HEK293 (cell line): ENCODE measurements at regions not wholly inside any gene's neighbourhood (a gene's known extent, or its start where the extent isn't known, plus 50 kb on each side); places are given as distances from the start of the nearest gene placed in this dataset.

ENCODE experiments used
- CTCF ChIA-PET: fragments of 350-600 bp; formaldehyde crosslinking; extraction: SDS; loops from one replicate; lab custom pipeline; 2021; ENCODE audit warnings: antibody characterized with exemption; lab: Yijun Ruan, JAX
- POLR2A ChIA-PET: fragments of 300-600 bp; formaldehyde crosslinking; extraction: SDS; loops from one replicate; lab custom pipeline; 2020; ENCODE audit warnings: antibody characterized with exemption, inconsistent platforms; lab: Yijun Ruan, JAX
- H3K27ac ChIP-seq: fragments of 200-500 bp; sonication (Bioruptor generic); 2 replicates; pipeline ENCODE4 v1.5.1; 2014; ENCODE audit warnings: low read depth, low read length, control low read depth, inconsistent platforms; ENCODE audit errors: extremely low read depth
- H3K36me3 ChIP-seq, 2 experiments: fragments of 200-500 bp in 1 of 2; sonication (Bioruptor generic) in 1 of 2; 1 replicate in 1 of 2; 2 replicates in 1 of 2; pipeline ENCODE4 v1.5.1; 2014 to 2017; ENCODE audit warnings: inconsistent platforms in 2 of 2, low read length in 2 of 2; ENCODE audit not compliant: control insufficient read depth in 2 of 2, insufficient read depth in 1 of 2
- H3K4me1 ChIP-seq: fragments of 200-500 bp; sonication (Bioruptor generic); 2 replicates; pipeline ENCODE4 v1.5.1; 2014; ENCODE audit warnings: mild to moderate bottlenecking, low read length, inconsistent platforms; ENCODE audit not compliant: control insufficient read depth, insufficient read depth
- H3K4me3 ChIP-seq: 2 replicates; pipeline ENCODE4 v1.5.1; 2011; ENCODE audit warnings: low read depth, mild to moderate bottlenecking, control low read depth, low read length, moderate library complexity
- H3K9me3 ChIP-seq: fragments of 200-500 bp; sonication (Bioruptor generic); 2 replicates; pipeline ENCODE4 v1.5.1; 2014; ENCODE audit warnings: low read depth, low read length, inconsistent platforms; ENCODE audit not compliant: control insufficient read depth, insufficient read depth
- GLI2 ChIP-seq: fragments of 450-650 bp; formaldehyde crosslinking; IDR thresholded peaks from 2 replicates; pipeline ENCODE4; 2017; ENCODE audit warnings: missing biosample characterization, missing genetic modification characterization, low read depth, borderline replicate concordance
- HOXC10 ChIP-seq: sonication (generic); formaldehyde crosslinking; IDR thresholded peaks from 2 replicates; pipeline ENCODE4 v1.8.1; 2023; ENCODE audit warnings: mild to moderate bottlenecking, missing genetic modification reagents
- IKZF3 ChIP-seq: fragments of 450-650 bp; IDR thresholded peaks from 2 replicates; pipeline ENCODE4 v1.5.0; 2018; ENCODE audit warnings: missing biosample characterization, mild to moderate bottlenecking, missing genetic modification characterization, moderate library complexity
- TRIM28 ChIP-seq: IDR thresholded peaks from 2 replicates; pipeline ENCODE4 v1.6.1; 2011; ENCODE audit warnings: low read length, control low read depth, borderline replicate concordance
- ZBTB17 ChIP-seq: fragments of 450-650 bp; formaldehyde crosslinking; IDR thresholded peaks from 2 replicates; pipeline ENCODE4 v1.5.1; 2016; ENCODE audit warnings: missing biosample characterization, missing genetic modification characterization
- ZBTB21 ChIP-seq: fragments of 450-650 bp; formaldehyde crosslinking; IDR thresholded peaks from 2 replicates; pipeline ENCODE4 v1.5.1; 2017; ENCODE audit warnings: missing biosample characterization, missing genetic modification characterization
- ZFP41 ChIP-seq: fragments of 450-650 bp; formaldehyde crosslinking; IDR thresholded peaks from 2 replicates; pipeline ENCODE4 v1.5.1; 2016; ENCODE audit warnings: missing biosample characterization, missing genetic modification characterization, borderline replicate concordance
- ZNF10 ChIP-seq: fragments of 450-650 bp; formaldehyde crosslinking; IDR thresholded peaks from 2 replicates; pipeline ENCODE4 v1.5.1; 2017; ENCODE audit warnings: missing biosample characterization, missing genetic modification characterization
- ZNF133 ChIP-seq: fragments of 450-650 bp; formaldehyde crosslinking; IDR thresholded peaks from 2 replicates; pipeline ENCODE4 v1.5.1; 2016; ENCODE audit warnings: missing biosample characterization, missing genetic modification characterization
- ZNF157 ChIP-seq: fragments of 450-650 bp; formaldehyde crosslinking; IDR thresholded peaks from 2 replicates; pipeline ENCODE4 v1.5.1; 2016; ENCODE audit warnings: missing biosample characterization, missing genetic modification characterization
- ZNF174 ChIP-seq: fragments of 450-650 bp; formaldehyde crosslinking; IDR thresholded peaks from 2 replicates; pipeline ENCODE4 v1.5.0; 2017; ENCODE audit warnings: missing biosample characterization, mild to moderate bottlenecking, missing genetic modification characterization
- ZNF292 ChIP-seq: fragments of 450-650 bp; formaldehyde crosslinking; IDR thresholded peaks from 2 replicates; pipeline ENCODE4 v1.5.1; 2016; ENCODE audit warnings: low read depth, missing biosample characterization, missing genetic modification characterization, borderline replicate concordance
- ZNF324 ChIP-seq: fragments of 450-650 bp; formaldehyde crosslinking; IDR thresholded peaks from 2 replicates; pipeline ENCODE4 v1.5.1; 2016; ENCODE audit warnings: missing biosample characterization, missing genetic modification characterization
- ZNF366 ChIP-seq: fragments of 450-650 bp; formaldehyde crosslinking; conservative IDR thresholded peaks from 2 replicates; pipeline ENCODE4 v1.5.1; 2016; ENCODE audit warnings: missing biosample characterization, missing genetic modification characterization
- ZNF37A ChIP-seq: fragments of 450-650 bp; IDR thresholded peaks from 2 replicates; pipeline ENCODE4 v1.5.1; 2018; ENCODE audit warnings: missing biosample characterization, missing genetic modification characterization
- ZNF416 ChIP-seq: fragments of 450-650 bp; formaldehyde crosslinking; IDR thresholded peaks from 2 replicates; pipeline ENCODE4 v1.5.1; 2016; ENCODE audit warnings: missing biosample characterization, missing genetic modification characterization
- ZNF561 ChIP-seq: fragments of 450-650 bp; IDR thresholded peaks from 2 replicates; pipeline ENCODE4 v1.5.1; 2018; ENCODE audit warnings: missing biosample characterization, missing genetic modification characterization, borderline replicate concordance
- ZNF585B ChIP-seq: fragments of 450-650 bp; formaldehyde crosslinking; IDR thresholded peaks from 2 replicates; pipeline ENCODE4 v1.5.1; 2016; ENCODE audit warnings: missing biosample characterization, missing genetic modification characterization
- ZNF610 ChIP-seq: fragments of 450-650 bp; formaldehyde crosslinking; IDR thresholded peaks from 2 replicates; pipeline ENCODE4 v1.5.1; 2016; ENCODE audit warnings: missing biosample characterization, missing genetic modification characterization, borderline replicate concordance
- ZNF623 ChIP-seq: fragments of 450-650 bp; formaldehyde crosslinking; IDR thresholded peaks from 2 replicates; pipeline ENCODE4 v1.5.1; 2016; ENCODE audit warnings: missing biosample characterization, missing genetic modification characterization
- ZNF624 ChIP-seq: fragments of 450-650 bp; formaldehyde crosslinking; IDR thresholded peaks from 2 replicates; pipeline ENCODE4 v1.5.1; 2017; ENCODE audit warnings: missing biosample characterization, missing genetic modification characterization
- ZNF654 ChIP-seq: fragments of 450-650 bp; formaldehyde crosslinking; IDR thresholded peaks from 2 replicates; pipeline ENCODE4 v1.5.1; 2016; ENCODE audit warnings: low read depth, missing biosample characterization, missing genetic modification characterization
- ZSCAN30 ChIP-seq: fragments of 450-650 bp; IDR thresholded peaks from 2 replicates; pipeline ENCODE4 v1.5.1; 2018; ENCODE audit warnings: missing biosample characterization, mild to moderate bottlenecking, missing genetic modification characterization, moderate library complexity
- TF ChIP-seq, protein P1 (sequence below): fragments of 450-650 bp; formaldehyde crosslinking; optimal IDR thresholded peaks from 2 replicates; pipeline ENCODE3; 2016; ENCODE audit warnings: missing biosample characterization, mild to moderate bottlenecking, missing genetic modification characterization
- TF ChIP-seq, protein P2 (sequence below): fragments of 450-650 bp; formaldehyde crosslinking; IDR thresholded peaks from 2 replicates; pipeline ENCODE4 v1.5.1; 2016; ENCODE audit warnings: missing biosample characterization, missing genetic modification characterization
- TF ChIP-seq, protein P3 (sequence below): fragments of 450-650 bp; formaldehyde crosslinking; IDR thresholded peaks from 2 replicates; pipeline ENCODE4 v1.5.1; 2017; ENCODE audit warnings: missing biosample characterization, missing genetic modification characterization
- TF ChIP-seq, protein P4 (sequence below): fragments of 450-650 bp; formaldehyde crosslinking; IDR thresholded peaks from 2 replicates; pipeline ENCODE4 v1.5.1; 2016; ENCODE audit warnings: missing biosample characterization, missing genetic modification characterization

DNA sequence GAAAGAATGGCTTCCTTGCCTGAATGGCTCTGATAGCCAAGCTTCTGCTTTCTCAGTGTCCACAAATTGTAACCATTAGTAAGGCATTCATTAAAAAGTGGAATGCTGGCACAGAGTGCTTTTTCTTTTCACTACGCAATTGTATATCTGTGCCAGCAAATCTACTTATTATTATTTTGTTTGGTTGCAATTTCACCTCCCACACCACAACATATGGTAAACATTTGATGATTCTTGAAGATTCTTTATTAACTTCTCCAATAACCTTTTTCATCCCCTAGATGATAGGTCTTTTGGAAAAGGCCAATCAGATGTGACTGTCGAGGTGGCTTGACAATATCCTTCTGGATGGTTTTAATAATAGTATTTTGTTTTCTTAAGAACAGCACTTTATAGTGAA lies 234.1 kb downstream of the TMEM38B start (continued):
- no peak for TF ChIP-seq ZNF292 (tag by site-specific recombination)
- TF ChIP-seq ZNF624 = no peak
- TF ChIP-seq ZNF416 (tag by site-specific recombination) = no peak
- TF ChIP-seq TRIM28 = no peak
- TF ChIP-seq ZNF10 = no peak
- TF ChIP-seq, protein P1, sequence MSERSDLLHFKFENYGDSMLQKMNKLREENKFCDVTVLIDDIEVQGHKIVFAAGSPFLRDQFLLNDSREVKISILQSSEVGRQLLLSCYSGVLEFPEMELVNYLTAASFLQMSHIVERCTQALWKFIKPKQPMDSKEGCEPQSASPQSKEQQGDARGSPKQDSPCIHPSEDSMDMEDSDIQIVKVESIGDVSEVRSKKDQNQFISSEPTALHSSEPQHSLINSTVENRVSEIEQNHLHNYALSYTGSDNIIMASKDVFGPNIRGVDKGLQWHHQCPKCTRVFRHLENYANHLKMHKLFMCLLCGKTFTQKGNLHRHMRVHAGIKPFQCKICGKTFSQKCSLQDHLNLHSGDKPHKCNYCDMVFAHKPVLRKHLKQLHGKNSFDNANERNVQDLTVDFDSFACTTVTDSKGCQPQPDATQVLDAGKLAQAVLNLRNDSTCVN (tag by site-specific recombination) = no peak
- TF ChIP-seq ZFP41 (tag by site-specific recombination) = no peak
- TF ChIP-seq IKZF3 = no peak
- no peak for TF ChIP-seq ZNF324 (tag by site-specific recombination)

DNA sequence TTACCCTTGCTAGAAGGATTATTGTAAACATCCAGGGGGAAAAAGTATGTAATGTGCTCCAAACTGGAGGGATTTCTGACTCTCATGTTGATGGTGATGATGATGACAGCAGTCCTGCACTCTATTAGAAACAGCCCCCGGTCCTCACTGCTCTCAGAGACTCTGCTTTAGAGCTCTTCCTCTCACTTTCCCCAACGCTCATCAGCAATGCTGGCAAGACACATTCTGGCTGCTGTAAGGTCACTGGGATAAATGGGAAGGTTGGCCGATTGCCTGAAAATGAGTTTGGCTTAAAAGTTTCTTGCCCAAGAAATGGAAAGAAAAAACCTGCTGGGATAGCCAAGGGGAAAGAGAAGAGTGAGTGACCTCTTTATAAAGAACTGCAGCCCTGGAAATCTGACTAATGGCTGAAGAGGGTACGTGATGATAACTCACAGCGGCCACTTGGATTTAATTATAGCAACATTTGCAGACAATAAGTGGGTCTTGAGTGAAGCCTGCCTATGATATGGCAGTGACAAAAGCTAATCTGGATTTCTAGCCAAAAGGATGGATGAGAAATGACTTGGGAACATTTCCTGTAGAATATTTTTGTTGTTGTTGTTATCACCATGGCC lies 235.8 kb downstream of the TMEM38B start:
- H3K27ac ChIP-seq = no peak overlapping the region
- CTCF ChIA-PET = no interaction called here
- no peaks in the 10 kb centered on the region for H3K9me3 ChIP-seq
- H3K36me3 ChIP-seq = no peaks in the 10 kb centered on the region
- no peaks in the 10 kb centered on the region for H3K4me1 ChIP-seq
- POLR2A ChIA-PET = no interaction called here
- TF ChIP-seq ZNF623 (tag by site-specific recombination) (no peak), ZNF654 (tag by site-specific recombination) (no peak)
- H3K4me3 ChIP-seq = no peak overlapping the region

DNA sequence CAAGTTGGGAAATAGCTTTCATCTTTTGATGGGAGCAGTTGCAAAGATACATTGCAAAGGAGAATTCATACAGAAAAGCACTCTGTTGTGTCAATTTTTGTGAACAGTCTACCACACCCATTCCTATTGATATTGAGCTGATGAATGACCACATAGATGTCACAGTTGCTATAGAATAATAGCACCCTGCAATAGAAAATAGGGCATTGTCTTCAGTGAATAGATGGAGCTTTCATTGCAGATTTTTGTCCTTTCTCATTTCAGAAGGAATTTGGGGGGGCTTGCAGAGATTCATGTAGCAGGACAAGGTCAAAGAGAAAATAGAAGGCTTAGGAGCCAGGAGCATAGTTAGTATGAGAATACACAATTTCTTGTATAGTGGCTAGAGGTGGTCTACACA lies 237.9 kb downstream of the TMEM38B start:
- Histone ChIP-seq H3K9me3 (no peaks in the 10 kb centered on the region), H3K27ac (no peak overlapping the region), H3K36me3 (no peaks in the 10 kb centered on the region), H3K4me1 (no peaks in the 10 kb centered on the region), H3K4me3 (no peak overlapping the region)
- POLR2A ChIA-PET = no interaction called here
- CTCF ChIA-PET = interaction anchor here (0.8 kb wide), 1 partner anchor 10 kb away, joined by 3 read pairs; no protein-coding TSS in a partner anchor
- TF ChIP-seq, protein P2, sequence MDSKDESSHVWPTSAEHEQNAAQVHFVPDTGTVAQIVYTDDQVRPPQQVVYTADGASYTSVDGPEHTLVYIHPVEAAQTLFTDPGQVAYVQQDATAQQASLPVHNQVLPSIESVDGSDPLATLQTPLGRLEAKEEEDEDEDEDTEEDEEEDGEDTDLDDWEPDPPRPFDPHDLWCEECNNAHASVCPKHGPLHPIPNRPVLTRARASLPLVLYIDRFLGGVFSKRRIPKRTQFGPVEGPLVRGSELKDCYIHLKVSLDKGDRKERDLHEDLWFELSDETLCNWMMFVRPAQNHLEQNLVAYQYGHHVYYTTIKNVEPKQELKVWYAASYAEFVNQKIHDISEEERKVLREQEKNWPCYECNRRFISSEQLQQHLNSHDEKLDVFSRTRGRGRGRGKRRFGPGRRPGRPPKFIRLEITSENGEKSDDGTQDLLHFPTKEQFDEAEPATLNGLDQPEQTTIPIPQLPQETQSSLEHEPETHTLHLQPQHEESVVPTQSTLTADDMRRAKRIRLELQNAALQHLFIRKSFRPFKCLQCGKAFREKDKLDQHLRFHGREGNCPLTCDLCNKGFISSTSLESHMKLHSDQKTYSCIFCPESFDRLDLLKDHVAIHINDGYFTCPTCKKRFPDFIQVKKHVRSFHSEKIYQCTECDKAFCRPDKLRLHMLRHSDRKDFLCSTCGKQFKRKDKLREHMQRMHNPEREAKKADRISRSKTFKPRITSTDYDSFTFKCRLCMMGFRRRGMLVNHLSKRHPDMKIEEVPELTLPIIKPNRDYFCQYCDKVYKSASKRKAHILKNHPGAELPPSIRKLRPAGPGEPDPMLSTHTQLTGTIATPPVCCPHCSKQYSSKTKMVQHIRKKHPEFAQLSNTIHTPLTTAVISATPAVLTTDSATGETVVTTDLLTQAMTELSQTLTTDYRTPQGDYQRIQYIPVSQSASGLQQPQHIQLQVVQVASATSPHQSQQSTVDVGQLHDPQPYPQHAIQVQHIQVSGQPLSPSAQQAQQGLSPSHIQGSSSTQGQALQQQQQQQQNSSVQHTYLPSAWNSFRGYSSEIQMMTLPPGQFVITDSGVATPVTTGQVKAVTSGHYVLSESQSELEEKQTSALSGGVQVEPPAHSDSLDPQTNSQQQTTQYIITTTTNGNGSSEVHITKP (tag by site-specific recombination) = no peak
- no peak for TF ChIP-seq ZNF174 (tag by site-specific recombination)
- TF ChIP-seq, protein P3, sequence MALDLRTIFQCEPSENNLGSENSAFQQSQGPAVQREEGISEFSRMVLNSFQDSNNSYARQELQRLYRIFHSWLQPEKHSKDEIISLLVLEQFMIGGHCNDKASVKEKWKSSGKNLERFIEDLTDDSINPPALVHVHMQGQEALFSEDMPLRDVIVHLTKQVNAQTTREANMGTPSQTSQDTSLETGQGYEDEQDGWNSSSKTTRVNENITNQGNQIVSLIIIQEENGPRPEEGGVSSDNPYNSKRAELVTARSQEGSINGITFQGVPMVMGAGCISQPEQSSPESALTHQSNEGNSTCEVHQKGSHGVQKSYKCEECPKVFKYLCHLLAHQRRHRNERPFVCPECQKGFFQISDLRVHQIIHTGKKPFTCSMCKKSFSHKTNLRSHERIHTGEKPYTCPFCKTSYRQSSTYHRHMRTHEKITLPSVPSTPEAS (tag by site-specific recombination) = no peak
- no peak for TF ChIP-seq ZNF133 (tag by site-specific recombination)
- TF ChIP-seq ZNF157 (tag by site-specific recombination) = no peak
- no peak for TF ChIP-seq ZNF610 (tag by site-specific recombination)
- TF ChIP-seq ZNF561 (tag by site-specific recombination) = no peak
- no peak for TF ChIP-seq ZBTB21
- TF ChIP-seq ZNF585B = no peak
- TF ChIP-seq HOXC10 (CRISPR knock-in tag) = no peak
- no peak for TF ChIP-seq GLI2
- no peak for TF ChIP-seq ZBTB17
- TF ChIP-seq, protein P4, sequence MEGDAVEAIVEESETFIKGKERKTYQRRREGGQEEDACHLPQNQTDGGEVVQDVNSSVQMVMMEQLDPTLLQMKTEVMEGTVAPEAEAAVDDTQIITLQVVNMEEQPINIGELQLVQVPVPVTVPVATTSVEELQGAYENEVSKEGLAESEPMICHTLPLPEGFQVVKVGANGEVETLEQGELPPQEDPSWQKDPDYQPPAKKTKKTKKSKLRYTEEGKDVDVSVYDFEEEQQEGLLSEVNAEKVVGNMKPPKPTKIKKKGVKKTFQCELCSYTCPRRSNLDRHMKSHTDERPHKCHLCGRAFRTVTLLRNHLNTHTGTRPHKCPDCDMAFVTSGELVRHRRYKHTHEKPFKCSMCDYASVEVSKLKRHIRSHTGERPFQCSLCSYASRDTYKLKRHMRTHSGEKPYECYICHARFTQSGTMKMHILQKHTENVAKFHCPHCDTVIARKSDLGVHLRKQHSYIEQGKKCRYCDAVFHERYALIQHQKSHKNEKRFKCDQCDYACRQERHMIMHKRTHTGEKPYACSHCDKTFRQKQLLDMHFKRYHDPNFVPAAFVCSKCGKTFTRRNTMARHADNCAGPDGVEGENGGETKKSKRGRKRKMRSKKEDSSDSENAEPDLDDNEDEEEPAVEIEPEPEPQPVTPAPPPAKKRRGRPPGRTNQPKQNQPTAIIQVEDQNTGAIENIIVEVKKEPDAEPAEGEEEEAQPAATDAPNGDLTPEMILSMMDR = no peak
- no peak for TF ChIP-seq ZNF366 (tag by site-specific recombination)
- no peak for TF ChIP-seq ZSCAN30 (tag by site-specific recombination)
- no peak for TF ChIP-seq ZNF37A
